H9 (cell line): ENCODE measurements at regions not wholly inside any gene's neighbourhood (a gene's known extent, or its start where the extent isn't known, plus 50 kb on each side); places are given as distances from the start of the nearest gene placed in this dataset.
A peak's percentile ranks its signal among the peaks of the same experiment; 100 is the strongest.

Experiments used
- DNase-seq: peaks from one replicate; pipeline ENCODE4 v3.0.0-alpha.2; 2017
- H2AFZ ChIP-seq: one replicate; pipeline ENCODE4 v1.6.1; 2013; ENCODE audit warnings: mild to moderate bottlenecking, low read length, control low read depth, moderate library complexity
- H2AK5ac ChIP-seq: 2 replicates; pipeline ENCODE4 v1.6.1; 2013; ENCODE audit warnings: low read length, control low read depth, mixed read lengths; ENCODE audit not compliant: insufficient read length
- H2BK120ac ChIP-seq: one replicate; pipeline ENCODE4 v1.6.1; 2013; ENCODE audit warnings: low read depth, mild to moderate bottlenecking, low read length, control low read depth, inconsistent platforms; ENCODE audit not compliant: poor library complexity, severe bottlenecking
- H2BK12ac ChIP-seq: 2 replicates; pipeline ENCODE4 v1.6.1; 2013; ENCODE audit warnings: low read length, control low read depth, mixed read lengths, low read depth; ENCODE audit not compliant: insufficient read length
- H2BK15ac ChIP-seq: 2 replicates; pipeline ENCODE4 v1.6.1; 2013; ENCODE audit warnings: low read depth, low read length, control low read depth
- H2BK20ac ChIP-seq: one replicate; pipeline ENCODE4 v1.6.1; 2013; ENCODE audit warnings: low read depth, mild to moderate bottlenecking, low read length, control low read depth, inconsistent platforms; ENCODE audit not compliant: poor library complexity, severe bottlenecking
- H2BK5ac ChIP-seq: 2 replicates; pipeline ENCODE4 v1.6.1; 2013; ENCODE audit warnings: low read length, control low read depth, mixed read lengths; ENCODE audit not compliant: insufficient read length
- H3K14ac ChIP-seq: 2 replicates; pipeline ENCODE4 v1.6.1; 2013; ENCODE audit warnings: low read length, control low read depth; ENCODE audit not compliant: insufficient read depth
- H3K18ac ChIP-seq: 2 replicates; pipeline ENCODE4 v1.6.1; 2013; ENCODE audit warnings: low read depth, mild to moderate bottlenecking, mixed read lengths, low read length, control low read depth; ENCODE audit not compliant: insufficient read length
- H3K23ac ChIP-seq: 2 replicates; pipeline ENCODE4 v1.6.1; 2013; ENCODE audit warnings: low read length, control low read depth, mixed read lengths, low read depth; ENCODE audit not compliant: insufficient read length
- H3K23me2 ChIP-seq: 2 replicates; pipeline ENCODE4 v1.6.1; 2013; ENCODE audit warnings: low read depth, mild to moderate bottlenecking, mixed read lengths, low read length, control low read depth; ENCODE audit not compliant: insufficient read length, poor library complexity, severe bottlenecking
- H3K27ac ChIP-seq: 2 replicates; pipeline ENCODE4 v1.5.1; 2013; ENCODE audit warnings: low read length, control low read depth, mixed read lengths, low read depth; ENCODE audit not compliant: insufficient read length
- H3K27me3 ChIP-seq: 2 replicates; pipeline ENCODE4 v1.6.1; 2013; ENCODE audit warnings: low read length, control low read depth, inconsistent platforms; ENCODE audit not compliant: insufficient read depth
- H3K4ac ChIP-seq: 2 replicates; pipeline ENCODE4 v1.6.1; 2013; ENCODE audit warnings: low read depth, mild to moderate bottlenecking, control low read depth, inconsistent platforms, low read length, moderate library complexity
- H3K4me1 ChIP-seq: 2 replicates; pipeline ENCODE4 v1.6.1; 2013; ENCODE audit warnings: low read length, control low read depth, inconsistent platforms; ENCODE audit not compliant: insufficient read depth
- H3K4me2 ChIP-seq: 2 replicates; pipeline ENCODE4 v1.6.1; 2013; ENCODE audit warnings: low read length, control low read depth, mixed read lengths; ENCODE audit not compliant: insufficient read length, insufficient read depth
- H3K56ac ChIP-seq: 2 replicates; pipeline ENCODE4 v1.6.1; 2013; ENCODE audit warnings: low read depth, mild to moderate bottlenecking, mixed read lengths, low read length, control low read depth; ENCODE audit not compliant: insufficient read length
- H3K79me1 ChIP-seq: 2 replicates; pipeline ENCODE4 v1.6.1; 2013; ENCODE audit warnings: low read depth, mild to moderate bottlenecking, moderate library complexity, low read length, control low read depth, inconsistent platforms; ENCODE audit not compliant: insufficient read depth, poor library complexity, severe bottlenecking
- H3K79me2 ChIP-seq: 2 replicates; pipeline ENCODE4 v1.6.1; 2013; ENCODE audit warnings: low read length, control low read depth, inconsistent platforms; ENCODE audit not compliant: insufficient read depth
- H3K9ac ChIP-seq: 2 replicates; pipeline ENCODE4 v1.6.1; 2013; ENCODE audit warnings: low read length, control low read depth, mixed read lengths; ENCODE audit not compliant: insufficient read length; ENCODE audit errors: extremely low read depth
- H3K9me3 ChIP-seq: one replicate; pipeline ENCODE4 v1.6.1; 2013; ENCODE audit warnings: low read depth, low read length, inconsistent platforms; ENCODE audit not compliant: control insufficient read depth
- H3T11ph ChIP-seq: one replicate; pipeline ENCODE4 v1.6.1; 2013; ENCODE audit warnings: mild to moderate bottlenecking, low read length, control low read depth, inconsistent platforms
- H4K20me1 ChIP-seq: one replicate; pipeline ENCODE4 v1.6.1; 2013; ENCODE audit not compliant: control insufficient read depth, insufficient read length, insufficient read depth
- H4K5ac ChIP-seq: 2 replicates; pipeline ENCODE4 v1.6.1; 2013; ENCODE audit warnings: low read depth, mild to moderate bottlenecking, mixed read lengths, low read length, control low read depth; ENCODE audit not compliant: insufficient read length
- H4K8ac ChIP-seq: replicated peaks from 2 replicates; pipeline ENCODE4 v1.6.1; 2013; ENCODE audit warnings: low read length, control low read depth, mixed read lengths, low read depth; ENCODE audit not compliant: insufficient read length
- H4K91ac ChIP-seq: 2 replicates; pipeline ENCODE4 v1.6.1; 2013; ENCODE audit warnings: low read depth, mild to moderate bottlenecking, moderate library complexity, mixed read lengths, low read length, control low read depth; ENCODE audit not compliant: insufficient read length
- H3K27ac Mint-ChIP-seq, 3 experiments: 2 replicates in 2 of 3; 3 replicates in 1 of 3; pipeline ENCODE4 v1.8.0; 2020 to 2021; ENCODE audit warnings: mixed read lengths in 3 of 3, mild to moderate bottlenecking in 1 of 3, moderate library complexity in 1 of 3
- H3K27me3 Mint-ChIP-seq: 2 replicates; pipeline ENCODE4 v1.8.0; 2021; ENCODE audit warnings: low read depth, mild to moderate bottlenecking, moderate library complexity, mixed read lengths
- H3K36me3 Mint-ChIP-seq, 3 experiments: 2 replicates in 2 of 3; 3 replicates in 1 of 3; pipeline ENCODE4 v1.8.0; 2020 to 2021; ENCODE audit warnings: low read depth in 3 of 3, mixed read lengths in 3 of 3; ENCODE audit not compliant: insufficient read depth in 1 of 3
- H3K4me1 Mint-ChIP-seq, 2 experiments: 2 replicates each; pipeline ENCODE4 v1.8.0; 2020; ENCODE audit warnings: mixed read lengths in 2 of 2
- H3K4me3 Mint-ChIP-seq, 2 experiments: 2 replicates in 1 of 2; 3 replicates in 1 of 2; pipeline ENCODE4 v1.8.0; 2020 to 2021; ENCODE audit warnings: mild to moderate bottlenecking in 2 of 2, mixed read lengths in 2 of 2, moderate library complexity in 1 of 2
- H3K9me3 Mint-ChIP-seq, 2 experiments: 2 replicates in 1 of 2; 3 replicates in 1 of 2; pipeline ENCODE4 v1.8.0; 2020; ENCODE audit warnings: mild to moderate bottlenecking in 2 of 2, mixed read lengths in 2 of 2, moderate library complexity in 1 of 2
- WGBS: extraction: QIAGEN DNeasy Blood & Tissue Kit; methylation state at CpG from one replicate; pipeline ENCODE4 v1.1.7; 2013; ENCODE audit warnings: missing lambda C conversion rate, low lambda C conversion rate, mixed read lengths; ENCODE audit not compliant: insufficient read length; ENCODE audit errors: extremely low coverage; 5-methylcytosine and 5-hydroxymethylcytosine counted together
- TF ChIP-seq, protein P1 (sequence below): fragments of 200-600 bp; sonication (generic); conservative IDR thresholded peaks from 3 replicates; pipeline ENCODE4 v1.8.0; 2021; ENCODE audit warnings: antibody characterized with exemption, mild to moderate bottlenecking

DNA sequence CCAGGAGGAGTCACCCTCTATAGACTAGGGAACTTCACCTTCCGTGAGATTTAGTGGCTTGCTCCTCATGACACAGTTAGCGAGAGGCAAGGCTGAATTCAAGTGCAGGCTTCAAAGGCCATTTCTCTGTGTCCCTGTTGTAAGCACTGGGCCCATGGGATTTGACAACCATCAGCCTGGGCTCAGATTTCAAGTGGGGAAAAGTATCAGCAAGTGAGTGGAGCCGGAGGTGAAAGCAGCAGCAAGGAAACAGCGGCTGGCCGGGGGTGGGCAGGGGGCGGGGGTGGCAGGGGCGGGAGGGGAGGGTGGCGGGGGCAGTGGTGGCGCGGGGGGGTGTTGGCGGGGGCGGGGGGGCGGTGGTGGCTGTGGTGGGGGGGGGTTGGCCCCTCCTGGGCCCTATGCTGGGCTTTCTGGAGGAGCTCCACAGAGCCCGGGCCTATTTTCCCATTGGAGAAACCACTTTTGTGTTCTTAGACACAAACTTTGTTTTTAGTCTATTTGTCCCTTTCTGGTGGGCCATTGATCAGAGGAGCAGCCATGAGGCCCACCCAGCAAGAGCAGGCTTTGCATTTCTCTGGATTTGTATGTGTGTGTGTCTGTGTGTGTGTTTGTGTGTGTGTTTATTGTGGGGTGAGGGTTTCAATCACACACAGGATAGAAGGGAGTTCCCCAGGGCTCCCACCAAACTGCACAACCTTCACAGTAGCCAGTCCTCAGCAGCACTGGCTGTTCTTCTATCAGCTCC is 165.4 kb upstream of the RAI14 start:
- Histone ChIP-seq H3K56ac (no peak overlapping the region), H4K8ac (no peak overlapping the region), H3K4ac (no peak overlapping the region), H3K27ac (no peak overlapping the region), H3K79me1 (no peaks in the 10 kb centered on the region), H2BK12ac (no peak overlapping the region), H3K18ac (no peak overlapping the region), H2BK5ac (no peak overlapping the region), H3K79me2 (no peaks in the 10 kb centered on the region), H3K9ac (no peak overlapping the region), H2BK20ac (no peak overlapping the region), H3K23me2 (no peaks in the 10 kb centered on the region), H3K27me3 (no peaks in the 10 kb centered on the region), H2BK120ac (no peak overlapping the region), H2AFZ (no peak overlapping the region), H4K20me1 (no peaks in the 10 kb centered on the region), H3K14ac (no peak overlapping the region), H3K9me3 (no peaks in the 10 kb centered on the region), H3K4me2 (no peak overlapping the region), H3K23ac (no peak overlapping the region), H3T11ph (no peak overlapping the region), H4K5ac (no peak overlapping the region), H2AK5ac (no peak overlapping the region), H2BK15ac (no peak overlapping the region), H4K91ac (no peak overlapping the region), H3K4me1 (peaks cover 12% of the 10 kb centered on the region; the same call in 1 of the 2 replicates)
- Mint-ChIP-seq H3K27ac (peak overlapping the region; percentile 57 to 72 (median 71); a peak in 6 of 7 replicates), H3K36me3 (no peaks in the 10 kb centered on the region; a peak in 2 of 7 replicates), H3K4me1 (peaks cover 35 to 47% of the 10 kb centered on the region in 2 experiments), H3K4me3 (0 out of 5 replicates have a peak overlapping the region, but pooled peaks of 1 of the 2 experiments have one; percentile 13), H3K27me3 (no peaks in the 10 kb centered on the region), H3K9me3 (peaks cover 2 to 5% of the 10 kb centered on the region in 2 experiments; a peak in 2 of 5 replicates)
- DNase-seq, result peak; percentile 69
- TF ChIP-seq, protein P1, sequence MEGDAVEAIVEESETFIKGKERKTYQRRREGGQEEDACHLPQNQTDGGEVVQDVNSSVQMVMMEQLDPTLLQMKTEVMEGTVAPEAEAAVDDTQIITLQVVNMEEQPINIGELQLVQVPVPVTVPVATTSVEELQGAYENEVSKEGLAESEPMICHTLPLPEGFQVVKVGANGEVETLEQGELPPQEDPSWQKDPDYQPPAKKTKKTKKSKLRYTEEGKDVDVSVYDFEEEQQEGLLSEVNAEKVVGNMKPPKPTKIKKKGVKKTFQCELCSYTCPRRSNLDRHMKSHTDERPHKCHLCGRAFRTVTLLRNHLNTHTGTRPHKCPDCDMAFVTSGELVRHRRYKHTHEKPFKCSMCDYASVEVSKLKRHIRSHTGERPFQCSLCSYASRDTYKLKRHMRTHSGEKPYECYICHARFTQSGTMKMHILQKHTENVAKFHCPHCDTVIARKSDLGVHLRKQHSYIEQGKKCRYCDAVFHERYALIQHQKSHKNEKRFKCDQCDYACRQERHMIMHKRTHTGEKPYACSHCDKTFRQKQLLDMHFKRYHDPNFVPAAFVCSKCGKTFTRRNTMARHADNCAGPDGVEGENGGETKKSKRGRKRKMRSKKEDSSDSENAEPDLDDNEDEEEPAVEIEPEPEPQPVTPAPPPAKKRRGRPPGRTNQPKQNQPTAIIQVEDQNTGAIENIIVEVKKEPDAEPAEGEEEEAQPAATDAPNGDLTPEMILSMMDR, result no peak
- WGBS, result no CpG with 5 or more reads among the region's 14 CpGs
